ENCODE measurements at regions not wholly inside any gene's neighbourhood (a gene's known extent, or its start where the extent isn't known, plus 50 kb on each side); places are given as distances from the start of the nearest gene placed in this dataset.

GRCh38 chr9:16352251-16352650 is 518.2 kb downstream of the BNC2 start:
- no peak for DNase-seq

- DNase-seq, result no peak
These were observed 517.6 kb downstream of the BNC2 start for GRCh38 chr9:16352791-16353401.

GRCh38 chr9:16356196-16356765 is 514.2 kb downstream of the BNC2 start:
- DNase-seq, result no peak

- DNase-seq, result no peak
These were observed 512.6 kb downstream of the BNC2 start for GRCh38 chr9:16357828-16358227.

GRCh38 chr9:16358751-16359150 is 511.7 kb downstream of the BNC2 start:
- DNase-seq, result no peak

Measured in activated effector memory CD4-positive, alpha-beta T cell treated with anti-CD3 and anti-CD28 coated beads, Interleukin-2, amount 50 U/mL, for 16 hours (primary cell).